ENCODE measurements at regions not wholly inside any gene's neighbourhood (a gene's known extent, or its start where the extent isn't known, plus 50 kb on each side); places are given as distances from the start of the nearest gene placed in this dataset.

GRCh38 chr22:49096476-49096875, 731.2 kb downstream of the BRD1 start:
- Histone ChIP-seq H3K79me2 (ENCODE audit: low read length) (no peaks in the 10 kb centered on the region), H2AFZ (ENCODE audit: low read length) (no peak overlapping the region), H3K27me3 (replicated peaks; ENCODE audit: insufficient read depth, low read length) (peaks cover 86% of the 10 kb centered on the region), H3K4me1 (ENCODE audit: low read length) (no peaks in the 10 kb centered on the region), H3K4me3 (ENCODE audit: low read length) (no peak overlapping the region), H3K9ac (ENCODE audit: low read length) (no peak overlapping the region), H4K20me1 (ENCODE audit: insufficient read depth, low read length) (no peaks in the 10 kb centered on the region), H3K36me3 (replicated peaks; ENCODE audit: insufficient read depth, low read length) (no peaks in the 10 kb centered on the region), H3K9me2 (replicated peaks; ENCODE audit: insufficient read depth, low read length) (no peaks in the 10 kb centered on the region), H3K9me3 (replicated peaks; ENCODE audit: insufficient read depth, low read length) (no peaks in the 10 kb centered on the region), H3K27ac (ENCODE audit: low read length) (no peak overlapping the region), H3F3A (ENCODE audit: insufficient read depth, low read length) (no peaks in the 10 kb centered on the region), H3K4me2 (ENCODE audit: low read depth, low read length) (no peak overlapping the region)
- DNase-seq = no peak
- no peak for TF ChIP-seq CTCF (IDR thresholded peaks at IDR 0.05; ENCODE audit: low read length)
- TF ChIP-seq EZH2phosphoT487 (IDR thresholded peaks at IDR 0.05; ENCODE audit: low read length) = no peak
- TF ChIP-seq EZH2 (optimal IDR thresholded peaks at IDR 0.05; ENCODE audit: low read depth, low read length) = no peak

- no peaks in the 10 kb centered on the region for H3K79me2 ChIP-seq (ENCODE audit: low read length)
- no peak for DNase-seq
- no peak overlapping the region for H3K27ac ChIP-seq (ENCODE audit: low read length)
- H3K9ac ChIP-seq (ENCODE audit: low read length) = no peak overlapping the region
- H3K27me3 ChIP-seq (replicated peaks; ENCODE audit: insufficient read depth, low read length) = peaks cover 86% of the 10 kb centered on the region
- H3F3A ChIP-seq (ENCODE audit: insufficient read depth, low read length) = no peaks in the 10 kb centered on the region
- no peak overlapping the region for H2AFZ ChIP-seq (ENCODE audit: low read length)
- TF ChIP-seq EZH2phosphoT487 (IDR thresholded peaks at IDR 0.05; ENCODE audit: low read length) (no peak), EZH2 (optimal IDR thresholded peaks at IDR 0.05; ENCODE audit: low read depth, low read length) (no peak), CTCF (IDR thresholded peaks at IDR 0.05; ENCODE audit: low read length) (no peak)
- no peaks in the 10 kb centered on the region for H4K20me1 ChIP-seq (ENCODE audit: insufficient read depth, low read length)
- no peak overlapping the region for H3K4me2 ChIP-seq (ENCODE audit: low read depth, low read length)
- H3K9me2 ChIP-seq (replicated peaks; ENCODE audit: insufficient read depth, low read length) = no peaks in the 10 kb centered on the region
- H3K36me3 ChIP-seq (replicated peaks; ENCODE audit: insufficient read depth, low read length) = no peaks in the 10 kb centered on the region
- no peaks in the 10 kb centered on the region for H3K4me1 ChIP-seq (ENCODE audit: low read length)
- H3K9me3 ChIP-seq (replicated peaks; ENCODE audit: insufficient read depth, low read length) = no peaks in the 10 kb centered on the region
- no peak overlapping the region for H3K4me3 ChIP-seq (ENCODE audit: low read length)
Observed at GRCh38 chr22:49095366-49095765, 732.3 kb downstream of the BRD1 start.

GRCh38 chr22:49094858-49095257, 732.8 kb downstream of the BRD1 start:
- Histone ChIP-seq H3K79me2 (ENCODE audit: low read length) (no peaks in the 10 kb centered on the region), H3K4me2 (ENCODE audit: low read depth, low read length) (no peak overlapping the region), H3K9me2 (replicated peaks; ENCODE audit: insufficient read depth, low read length) (no peaks in the 10 kb centered on the region), H3K4me3 (ENCODE audit: low read length) (no peak overlapping the region), H4K20me1 (ENCODE audit: insufficient read depth, low read length) (no peaks in the 10 kb centered on the region), H3K9me3 (replicated peaks; ENCODE audit: insufficient read depth, low read length) (no peaks in the 10 kb centered on the region), H3K27ac (ENCODE audit: low read length) (no peak overlapping the region), H3K4me1 (ENCODE audit: low read length) (no peaks in the 10 kb centered on the region), H3K9ac (ENCODE audit: low read length) (no peak overlapping the region), H2AFZ (ENCODE audit: low read length) (no peak overlapping the region), H3F3A (ENCODE audit: insufficient read depth, low read length) (no peaks in the 10 kb centered on the region), H3K36me3 (replicated peaks; ENCODE audit: insufficient read depth, low read length) (no peaks in the 10 kb centered on the region), H3K27me3 (replicated peaks; ENCODE audit: insufficient read depth, low read length) (peaks cover 86% of the 10 kb centered on the region)
- TF ChIP-seq CTCF (IDR thresholded peaks at IDR 0.05; ENCODE audit: low read length) (no peak), EZH2phosphoT487 (IDR thresholded peaks at IDR 0.05; ENCODE audit: low read length) (no peak), EZH2 (optimal IDR thresholded peaks at IDR 0.05; ENCODE audit: low read depth, low read length) (no peak)
- DNase-seq = no peak

All from MM.1S (cell line).